GM23338 (cell line): ENCODE measurements at regions not wholly inside any gene's neighbourhood (a gene's known extent, or its start where the extent isn't known, plus 50 kb on each side); places are given as distances from the start of the nearest gene placed in this dataset.

Experiments used
- ATAC-seq: fragments of 200-7000 bp; cut with Tn5 transposase; 3 replicates; pipeline ENCODE4 v1.9.1; 2020
- DNase-seq: peaks from one replicate; pipeline ENCODE4 v3.0.0-alpha.2; 2015; ENCODE audit warnings: low spot score
- H2AFZ ChIP-seq: fragments of 200-600 bp; sonication (generic); 2 replicates; pipeline ENCODE4 v1.8.0; 2016; ENCODE audit warnings: antibody characterized with exemption, mild to moderate bottlenecking, moderate library complexity
- H3F3A ChIP-seq: fragments of 200-600 bp; sonication (generic); replicated peaks from 2 replicates; pipeline ENCODE4 v1.8.0; 2017; ENCODE audit warnings: antibody characterized with exemption, mixed run types, low read depth
- H3K27ac ChIP-seq: fragments of 200-600 bp; sonication (generic); 2 replicates; pipeline ENCODE4 v1.6.1; 2016; ENCODE audit warnings: low read depth
- H3K27me3 ChIP-seq: fragments of 200-600 bp; sonication (generic); 2 replicates; pipeline ENCODE4 v1.8.0; 2016; ENCODE audit warnings: mild to moderate bottlenecking, mixed run types, moderate library complexity; ENCODE audit not compliant: insufficient read depth
- H3K36me3 ChIP-seq: fragments of 200-600 bp; sonication (generic); 2 replicates; pipeline ENCODE4 v1.8.0; 2016; ENCODE audit warnings: mild to moderate bottlenecking; ENCODE audit not compliant: insufficient read depth
- H3K4me1 ChIP-seq: fragments of 200-600 bp; sonication (generic); 2 replicates; pipeline ENCODE4 v1.8.0; 2016; ENCODE audit warnings: mild to moderate bottlenecking, moderate library complexity; ENCODE audit not compliant: insufficient read depth
- H3K4me2 ChIP-seq: fragments of 200-600 bp; sonication (generic); 2 replicates; pipeline ENCODE4 v1.7.1; 2017; ENCODE audit warnings: mixed run types
- H3K4me3 ChIP-seq: fragments of 200-600 bp; sonication (generic); 2 replicates; pipeline ENCODE4 v1.6.1; 2016; ENCODE audit warnings: mixed run types
- H3K79me2 ChIP-seq: fragments of 200-600 bp; sonication (generic); replicated peaks from 2 replicates; pipeline ENCODE4 v1.8.0; 2017; ENCODE audit warnings: mild to moderate bottlenecking; ENCODE audit not compliant: insufficient read depth
- H3K9me2 ChIP-seq: fragments of 200-600 bp; sonication (generic); 2 replicates; pipeline ENCODE4 v1.8.0; 2017; ENCODE audit not compliant: insufficient read depth
- H4K20me1 ChIP-seq: fragments of 200-600 bp; sonication (generic); replicated peaks from 2 replicates; pipeline ENCODE4 v1.8.0; 2017; ENCODE audit warnings: mild to moderate bottlenecking; ENCODE audit not compliant: insufficient read depth
- H3K27ac Mint-ChIP-seq: 2 replicates; pipeline ENCODE4 v1.8.0; 2020; ENCODE audit warnings: inconsistent platforms, mild to moderate bottlenecking, moderate library complexity, mixed read lengths
- H3K27me3 Mint-ChIP-seq: 3 replicates; pipeline ENCODE4 v1.8.0; 2022; ENCODE audit warnings: low read depth, mild to moderate bottlenecking, moderate library complexity, mixed read lengths, inconsistent platforms; ENCODE audit not compliant: insufficient read depth, poor library complexity
- H3K36me3 Mint-ChIP-seq: 3 replicates; pipeline ENCODE4 v1.8.0; 2021; ENCODE audit warnings: low read depth, mild to moderate bottlenecking, inconsistent platforms, moderate library complexity, mixed read lengths
- H3K4me1 Mint-ChIP-seq: 3 replicates; pipeline ENCODE4 v1.8.0; 2020; ENCODE audit warnings: mild to moderate bottlenecking, inconsistent platforms, mixed read lengths
- H3K4me3 Mint-ChIP-seq: 3 replicates; pipeline ENCODE4 v1.8.0; 2021; ENCODE audit warnings: moderate library complexity, mild to moderate bottlenecking, inconsistent platforms, mixed read lengths
- H3K9me3 Mint-ChIP-seq: 3 replicates; pipeline ENCODE4 v1.8.0; 2020; ENCODE audit warnings: moderate library complexity, mild to moderate bottlenecking, inconsistent platforms, mixed read lengths
- NANOG ChIP-seq: IDR thresholded peaks from 2 replicates; pipeline ENCODE4 v1.6.1; 2016; ENCODE audit warnings: antibody characterized with exemption, borderline replicate concordance
- STAT1 ChIP-seq: IDR thresholded peaks from one replicate; pipeline ENCODE4 v1.6.1; 2016; ENCODE audit warnings: antibody characterized with exemption; ENCODE audit not compliant: unreplicated experiment
- TF ChIP-seq, protein P1 (sequence below): fragments of 250-450 bp; sonication (Bioruptor Pico); IDR thresholded peaks from 2 replicates; pipeline ENCODE4 v1.5.0; 2020; ENCODE audit warnings: mild to moderate bottlenecking, moderate library complexity
- TF ChIP-seq, protein P2 (sequence below), 2 experiments: fragments of 200-600 bp in 1 of 2; sonication (generic) in 1 of 2; conservative IDR thresholded peaks; 2 replicates each; pipeline versions ENCODE4 v1.5.1 to v1.6.1; 2016 to 2017; ENCODE audit warnings: antibody characterized with exemption in 2 of 2, low read depth in 2 of 2, mild to moderate bottlenecking in 2 of 2, moderate library complexity in 1 of 2

DNA sequence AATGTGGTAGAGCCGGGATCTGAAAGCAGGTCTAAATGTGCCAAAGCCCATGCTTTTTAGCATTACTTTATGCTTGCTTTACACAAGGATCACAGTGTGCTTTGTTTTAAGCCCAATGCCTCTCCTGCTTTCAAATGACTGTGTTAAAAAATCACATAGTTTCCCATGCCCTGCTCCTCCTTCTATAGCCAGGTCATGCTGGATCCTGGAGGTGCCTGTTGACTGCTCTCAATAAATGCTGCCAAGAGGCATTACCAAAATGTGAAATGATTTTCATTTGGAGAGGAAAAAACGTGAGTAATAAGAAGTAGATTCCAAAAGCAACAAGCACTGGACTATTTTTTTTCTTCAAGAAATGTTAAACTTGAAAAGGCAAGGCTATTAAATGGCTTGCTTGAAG lies 420.7 kb upstream of the USP24 start:
- no peak for DNase-seq
- peaks cover 18% of the 10 kb centered on the region for H3K4me1 Mint-ChIP-seq
- Histone ChIP-seq H3K4me3 (no peak overlapping the region), H3K4me1 (no peaks in the 10 kb centered on the region), H3F3A (no peaks in the 10 kb centered on the region), H3K36me3 (no peaks in the 10 kb centered on the region), H3K27me3 (no peaks in the 10 kb centered on the region), H4K20me1 (no peaks in the 10 kb centered on the region), H3K79me2 (no peaks in the 10 kb centered on the region), H3K27ac (no peak overlapping the region), H3K9me2 (peaks cover 21% of the 10 kb centered on the region), H3K4me2 (no peak overlapping the region), H2AFZ (no peak overlapping the region)
- H3K4me3 Mint-ChIP-seq, result no peak overlapping the region
- ATAC-seq, result no peak
- TF ChIP-seq, protein P1, sequence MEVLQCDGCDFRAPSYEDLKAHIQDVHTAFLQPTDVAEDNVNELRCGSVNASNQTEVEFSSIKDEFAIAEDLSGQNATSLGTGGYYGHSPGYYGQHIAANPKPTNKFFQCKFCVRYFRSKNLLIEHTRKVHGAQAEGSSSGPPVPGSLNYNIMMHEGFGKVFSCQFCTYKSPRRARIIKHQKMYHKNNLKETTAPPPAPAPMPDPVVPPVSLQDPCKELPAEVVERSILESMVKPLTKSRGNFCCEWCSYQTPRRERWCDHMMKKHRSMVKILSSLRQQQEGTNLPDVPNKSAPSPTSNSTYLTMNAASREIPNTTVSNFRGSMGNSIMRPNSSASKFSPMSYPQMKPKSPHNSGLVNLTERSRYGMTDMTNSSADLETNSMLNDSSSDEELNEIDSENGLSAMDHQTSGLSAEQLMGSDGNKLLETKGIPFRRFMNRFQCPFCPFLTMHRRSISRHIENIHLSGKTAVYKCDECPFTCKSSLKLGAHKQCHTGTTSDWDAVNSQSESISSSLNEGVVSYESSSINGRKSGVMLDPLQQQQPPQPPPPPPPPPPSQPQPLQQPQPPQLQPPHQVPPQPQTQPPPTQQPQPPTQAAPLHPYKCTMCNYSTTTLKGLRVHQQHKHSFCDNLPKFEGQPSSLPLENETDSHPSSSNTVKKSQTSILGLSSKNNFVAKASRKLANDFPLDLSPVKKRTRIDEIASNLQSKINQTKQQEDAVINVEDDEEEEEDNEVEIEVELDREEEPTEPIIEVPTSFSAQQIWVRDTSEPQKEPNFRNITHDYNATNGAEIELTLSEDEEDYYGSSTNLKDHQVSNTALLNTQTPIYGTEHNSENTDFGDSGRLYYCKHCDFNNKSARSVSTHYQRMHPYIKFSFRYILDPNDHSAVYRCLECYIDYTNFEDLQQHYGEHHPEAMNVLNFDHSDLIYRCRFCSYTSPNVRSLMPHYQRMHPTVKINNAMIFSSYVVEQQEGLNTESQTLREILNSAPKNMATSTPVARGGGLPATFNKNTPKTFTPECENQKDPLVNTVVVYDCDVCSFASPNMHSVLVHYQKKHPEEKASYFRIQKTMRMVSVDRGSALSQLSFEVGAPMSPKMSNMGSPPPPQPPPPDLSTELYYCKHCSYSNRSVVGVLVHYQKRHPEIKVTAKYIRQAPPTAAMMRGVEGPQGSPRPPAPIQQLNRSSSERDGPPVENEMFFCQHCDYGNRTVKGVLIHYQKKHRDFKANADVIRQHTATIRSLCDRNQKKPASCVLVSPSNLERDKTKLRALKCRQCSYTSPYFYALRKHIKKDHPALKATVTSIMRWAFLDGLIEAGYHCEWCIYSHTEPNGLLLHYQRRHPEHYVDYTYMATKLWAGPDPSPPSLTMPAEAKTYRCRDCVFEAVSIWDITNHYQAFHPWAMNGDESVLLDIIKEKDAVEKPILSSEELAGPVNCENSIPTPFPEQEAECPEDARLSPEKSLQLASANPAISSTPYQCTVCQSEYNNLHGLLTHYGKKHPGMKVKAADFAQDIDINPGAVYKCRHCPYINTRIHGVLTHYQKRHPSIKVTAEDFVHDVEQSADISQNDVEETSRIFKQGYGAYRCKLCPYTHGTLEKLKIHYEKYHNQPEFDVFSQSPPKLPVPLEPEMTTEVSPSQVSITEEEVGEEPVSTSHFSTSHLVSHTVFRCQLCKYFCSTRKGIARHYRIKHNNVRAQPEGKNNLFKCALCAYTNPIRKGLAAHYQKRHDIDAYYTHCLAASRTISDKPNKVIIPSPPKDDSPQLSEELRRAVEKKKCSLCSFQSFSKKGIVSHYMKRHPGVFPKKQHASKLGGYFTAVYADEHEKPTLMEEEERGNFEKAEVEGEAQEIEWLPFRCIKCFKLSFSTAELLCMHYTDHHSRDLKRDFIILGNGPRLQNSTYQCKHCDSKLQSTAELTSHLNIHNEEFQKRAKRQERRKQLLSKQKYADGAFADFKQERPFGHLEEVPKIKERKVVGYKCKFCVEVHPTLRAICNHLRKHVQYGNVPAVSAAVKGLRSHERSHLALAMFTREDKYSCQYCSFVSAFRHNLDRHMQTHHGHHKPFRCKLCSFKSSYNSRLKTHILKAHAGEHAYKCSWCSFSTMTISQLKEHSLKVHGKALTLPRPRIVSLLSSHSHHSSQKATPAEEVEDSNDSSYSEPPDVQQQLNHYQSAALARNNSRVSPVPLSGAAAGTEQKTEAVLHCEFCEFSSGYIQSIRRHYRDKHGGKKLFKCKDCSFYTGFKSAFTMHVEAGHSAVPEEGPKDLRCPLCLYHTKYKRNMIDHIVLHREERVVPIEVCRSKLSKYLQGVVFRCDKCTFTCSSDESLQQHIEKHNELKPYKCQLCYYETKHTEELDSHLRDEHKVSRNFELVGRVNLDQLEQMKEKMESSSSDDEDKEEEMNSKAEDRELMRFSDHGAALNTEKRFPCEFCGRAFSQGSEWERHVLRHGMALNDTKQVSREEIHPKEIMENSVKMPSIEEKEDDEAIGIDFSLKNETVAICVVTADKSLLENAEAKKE (CRISPR knock-in tag), result no peak
- TF ChIP-seq NANOG, result no peak
- no peaks in the 10 kb centered on the region; the same call in 2 of the 3 replicates for H3K9me3 Mint-ChIP-seq
- no peaks in the 10 kb centered on the region; the same call in 2 of the 3 replicates for H3K36me3 Mint-ChIP-seq
- peaks cover 2% of the 10 kb centered on the region for H3K27me3 Mint-ChIP-seq
- no peak overlapping the region for H3K27ac Mint-ChIP-seq

DNA sequence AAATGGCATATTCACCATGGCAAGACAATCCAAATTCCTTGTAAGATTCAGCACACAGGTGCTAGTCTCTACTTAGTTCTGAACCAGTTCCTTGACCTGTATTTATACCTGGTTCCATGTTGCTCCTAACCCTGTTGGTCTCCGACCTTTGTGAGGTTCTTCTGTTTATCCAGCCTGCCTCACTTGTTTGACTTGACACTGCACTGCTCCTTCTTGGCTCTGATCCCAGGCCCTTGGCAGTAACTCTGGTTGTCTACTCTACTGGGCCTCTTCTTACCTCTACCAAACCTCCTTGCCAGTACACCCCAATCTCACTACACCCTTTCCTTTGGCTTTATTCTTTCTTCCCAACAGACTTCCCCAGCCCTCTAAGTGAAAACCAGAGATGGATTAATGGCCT lies 419.4 kb upstream of the USP24 start:
- Histone ChIP-seq H3K36me3 (no peaks in the 10 kb centered on the region), H3K27ac (no peak overlapping the region), H3K4me1 (no peaks in the 10 kb centered on the region), H3K79me2 (no peaks in the 10 kb centered on the region), H3F3A (no peaks in the 10 kb centered on the region), H2AFZ (no peak overlapping the region), H3K9me2 (peaks cover 21% of the 10 kb centered on the region), H3K4me3 (no peak overlapping the region), H3K4me2 (no peak overlapping the region), H3K27me3 (no peaks in the 10 kb centered on the region), H4K20me1 (no peaks in the 10 kb centered on the region)
- H3K9me3 Mint-ChIP-seq, result no peaks in the 10 kb centered on the region; the same call in 2 of the 3 replicates
- H3K4me1 Mint-ChIP-seq, result peaks cover 18% of the 10 kb centered on the region
- H3K27ac Mint-ChIP-seq, result no peak overlapping the region
- H3K4me3 Mint-ChIP-seq, result no peak overlapping the region
- no peaks in the 10 kb centered on the region; the same call in 2 of the 3 replicates for H3K36me3 Mint-ChIP-seq
- DNase-seq, result no peak
- no peak for ATAC-seq
- H3K27me3 Mint-ChIP-seq, result peaks cover 2% of the 10 kb centered on the region
- TF ChIP-seq, protein P2, sequence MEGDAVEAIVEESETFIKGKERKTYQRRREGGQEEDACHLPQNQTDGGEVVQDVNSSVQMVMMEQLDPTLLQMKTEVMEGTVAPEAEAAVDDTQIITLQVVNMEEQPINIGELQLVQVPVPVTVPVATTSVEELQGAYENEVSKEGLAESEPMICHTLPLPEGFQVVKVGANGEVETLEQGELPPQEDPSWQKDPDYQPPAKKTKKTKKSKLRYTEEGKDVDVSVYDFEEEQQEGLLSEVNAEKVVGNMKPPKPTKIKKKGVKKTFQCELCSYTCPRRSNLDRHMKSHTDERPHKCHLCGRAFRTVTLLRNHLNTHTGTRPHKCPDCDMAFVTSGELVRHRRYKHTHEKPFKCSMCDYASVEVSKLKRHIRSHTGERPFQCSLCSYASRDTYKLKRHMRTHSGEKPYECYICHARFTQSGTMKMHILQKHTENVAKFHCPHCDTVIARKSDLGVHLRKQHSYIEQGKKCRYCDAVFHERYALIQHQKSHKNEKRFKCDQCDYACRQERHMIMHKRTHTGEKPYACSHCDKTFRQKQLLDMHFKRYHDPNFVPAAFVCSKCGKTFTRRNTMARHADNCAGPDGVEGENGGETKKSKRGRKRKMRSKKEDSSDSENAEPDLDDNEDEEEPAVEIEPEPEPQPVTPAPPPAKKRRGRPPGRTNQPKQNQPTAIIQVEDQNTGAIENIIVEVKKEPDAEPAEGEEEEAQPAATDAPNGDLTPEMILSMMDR (conservative IDR thresholded peaks at IDR 0.05; ENCODE audit: low read depth in 2 of 2), result no peak
- TF ChIP-seq, protein P1 (CRISPR knock-in tag), result no peak
- no peak for TF ChIP-seq NANOG
- TF ChIP-seq STAT1, result no peak
